ENCODE measurements at regions not wholly inside any gene's neighbourhood (a gene's known extent, or its start where the extent isn't known, plus 50 kb on each side); places are given as distances from the start of the nearest gene placed in this dataset.

DNA sequence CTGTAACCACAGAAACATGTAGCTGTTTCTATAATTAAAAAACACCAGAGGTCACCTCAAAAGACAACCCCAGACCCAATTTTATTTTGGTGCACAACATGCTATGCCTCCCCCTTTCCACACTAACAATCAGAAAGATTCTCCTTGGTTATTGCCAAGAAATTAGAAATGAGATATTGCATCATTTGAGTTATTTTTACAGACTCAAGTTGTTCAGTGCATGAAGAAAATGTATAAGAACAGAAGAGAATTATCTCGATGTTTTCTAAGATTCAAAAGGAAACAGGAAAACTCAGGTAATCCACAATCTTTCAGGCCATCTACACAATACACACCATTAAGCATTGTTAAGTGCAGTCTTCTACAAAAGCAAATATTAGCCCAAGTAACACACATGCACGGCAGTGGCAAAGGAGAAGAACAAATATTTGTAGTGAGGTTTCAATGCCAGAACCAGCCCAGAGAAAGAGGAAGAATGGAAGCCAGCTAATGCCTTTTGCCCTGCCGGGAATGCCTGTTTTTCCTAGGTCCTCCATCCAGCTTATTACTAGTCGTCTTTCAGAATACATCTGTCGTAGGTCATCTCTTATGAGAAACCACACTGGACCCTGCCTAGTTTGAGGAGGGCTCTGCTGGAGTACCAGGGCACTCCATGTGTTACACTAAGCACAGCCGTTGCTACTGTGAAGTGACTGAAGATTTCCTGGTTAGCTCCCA, 67.6 kb upstream of the C1GALT1 start:
- TF ChIP-seq CTCF (optimal IDR thresholded peaks at IDR 0.05 in 1 of 3, IDR thresholded peaks at IDR 0.05 in 1 of 3, conservative IDR thresholded peaks at IDR 0.05 in 1 of 3; ENCODE audit: extremely low read depth in 1 of 3, insufficient read depth in 2 of 3, low read length in 3 of 3) (no peak), EZH2 (IDR thresholded peaks at IDR 0.05; ENCODE audit: low read length) (no peak)
